ENCODE measurements at regions not wholly inside any gene's neighbourhood (a gene's known extent, or its start where the extent isn't known, plus 50 kb on each side); places are given as distances from the start of the nearest gene placed in this dataset.

- no peak for DNase-seq (ENCODE audit: low spot score)
- intact Hi-C loops (cut with DNase I) = no loop called here
These were observed 509.3 kb upstream of the JARID2 start for GRCh38 chr6:14736554-14736953.

- intact Hi-C loops (cut with DNase I) = no loop called here
- no peak for DNase-seq (ENCODE audit: low spot score)
These were observed 507.4 kb upstream of the JARID2 start for GRCh38 chr6:14738497-14738896.

GRCh38 chr6:14738933-14739332 is 506.9 kb upstream of the JARID2 start:
- DNase-seq (ENCODE audit: low spot score) = no peak
- intact Hi-C loops (cut with DNase I) = no loop called here

GRCh38 chr6:14739827-14740226 is 506.0 kb upstream of the JARID2 start:
- DNase-seq (ENCODE audit: low spot score) = no peak
- intact Hi-C loops (cut with DNase I) = no loop called here

GRCh38 chr6:14742171-14742570 is 503.7 kb upstream of the JARID2 start:
- intact Hi-C loops (cut with DNase I) = no loop called here
- DNase-seq (ENCODE audit: low spot score) = no peak

GRCh38 chr6:14742680-14743079 is 503.2 kb upstream of the JARID2 start:
- no peak for DNase-seq (ENCODE audit: low spot score)
- intact Hi-C loops (cut with DNase I) = no loop called here

GRCh38 chr6:14743144-14743473 is 502.8 kb upstream of the JARID2 start:
- intact Hi-C loops (cut with DNase I) = no loop called here
- no peak for DNase-seq (ENCODE audit: low spot score)

GRCh38 chr6:14743474-14744211 is 502.2 kb upstream of the JARID2 start:
- DNase-seq (ENCODE audit: low spot score) = peak; percentile 80
- intact Hi-C loops (cut with DNase I) = no loop called here

- intact Hi-C loops (cut with DNase I) = no loop called here
- no peak for DNase-seq (ENCODE audit: low spot score)
These were observed 501.7 kb upstream of the JARID2 start for GRCh38 chr6:14744212-14744556.

GRCh38 chr6:14746139-14746837 is 499.6 kb upstream of the JARID2 start:
- intact Hi-C loops (cut with DNase I) = no loop called here

GRCh38 chr6:14747881-14748520 is 497.9 kb upstream of the JARID2 start:
- intact Hi-C loops (cut with DNase I) = no loop called here
- DNase-seq (ENCODE audit: low spot score) = no peak

More at GRCh38 chr6:14746139-14746837, 499.6 kb upstream of the JARID2 start:
- DNase-seq (ENCODE audit: low spot score) = no peak

- no peak for DNase-seq (ENCODE audit: low spot score)
- intact Hi-C loops (cut with DNase I) = no loop called here
These were observed 497.2 kb upstream of the JARID2 start for GRCh38 chr6:14748679-14749078.

- intact Hi-C loops (cut with DNase I) = no loop called here
These were observed 495.7 kb upstream of the JARID2 start for GRCh38 chr6:14750059-14750661.

GRCh38 chr6:14751645-14752175 is 494.2 kb upstream of the JARID2 start:
- DNase-seq (ENCODE audit: low spot score) = no peak
- intact Hi-C loops (cut with DNase I) = no loop called here

More at GRCh38 chr6:14750059-14750661, 495.7 kb upstream of the JARID2 start:
- DNase-seq (ENCODE audit: low spot score) = no peak

- no peak for DNase-seq (ENCODE audit: low spot score)
- intact Hi-C loops (cut with DNase I) = no loop called here
These were observed 490.9 kb upstream of the JARID2 start for GRCh38 chr6:14754751-14755513.

- intact Hi-C loops (cut with DNase I) = no loop called here
- no peak for DNase-seq (ENCODE audit: low spot score)
These were observed 489.5 kb upstream of the JARID2 start for GRCh38 chr6:14756340-14756739.

GRCh38 chr6:14757014-14757413 is 488.9 kb upstream of the JARID2 start:
- intact Hi-C loops (cut with DNase I) = no loop called here
- no peak for DNase-seq (ENCODE audit: low spot score)

- DNase-seq (ENCODE audit: low spot score) = no peak
- intact Hi-C loops (cut with DNase I) = no loop called here
These were observed 488.5 kb upstream of the JARID2 start for GRCh38 chr6:14757418-14757817.

- intact Hi-C loops (cut with DNase I) = no loop called here
- DNase-seq (ENCODE audit: low spot score) = no peak
These were observed 487.3 kb upstream of the JARID2 start for GRCh38 chr6:14758421-14759081.

Data from cardiac septum (tissue), 1 donor.